Bone marrow (tissue), 2 donors: ENCODE measurements at regions not wholly inside any gene's neighbourhood (a gene's known extent, or its start where the extent isn't known, plus 50 kb on each side); places are given as distances from the start of the nearest gene placed in this dataset.
"Not testable (repeated sequence)": the region's sequence is repeated elsewhere in the genome, so short reads cannot be mapped to it uniquely, and the experiment has no call there.

ENCODE experiments used
- DNase-seq, 2 donors: peaks; one replicate each; lab custom pipeline; 2025; lab: John Stamatoyannopoulos, UW

- DNase-seq: no peak
These were observed 234.6 kb downstream of the GADD45G start for GRCh38 chr9:89839449-89839848.

GRCh38 chr9:89839952-89840351, 235.1 kb downstream of the GADD45G start:
- no peak for DNase-seq

GRCh38 chr9:89841456-89841855, 236.6 kb downstream of the GADD45G start:
- DNase-seq: no peak

GRCh38 chr9:89842267-89842768, 237.5 kb downstream of the GADD45G start:
- DNase-seq: no peak

- DNase-seq: no peak
These were observed 238.3 kb downstream of the GADD45G start for GRCh38 chr9:89843074-89843473.

- no peak for DNase-seq
These were observed 238.8 kb downstream of the GADD45G start for GRCh38 chr9:89843591-89843990.

GRCh38 chr9:89844075-89844474, 239.3 kb downstream of the GADD45G start:
- no peak for DNase-seq

- no peak for DNase-seq
These were observed 239.7 kb downstream of the GADD45G start for GRCh38 chr9:89844535-89844934.

- no peak for DNase-seq
These were observed 240.5 kb downstream of the GADD45G start for GRCh38 chr9:89845321-89845720.

- DNase-seq: no peak
These were observed 241.1 kb downstream of the GADD45G start for GRCh38 chr9:89845862-89846261.

- no peak for DNase-seq
These were observed 243.5 kb downstream of the GADD45G start for GRCh38 chr9:89848060-89849040.

GRCh38 chr9:89849096-89849495, 244.3 kb downstream of the GADD45G start:
- DNase-seq: no peak

- DNase-seq: no peak
These were observed 245.3 kb downstream of the GADD45G start for GRCh38 chr9:89850153-89850552.

GRCh38 chr9:89850631-89851325, 246.0 kb downstream of the GADD45G start:
- no peak for DNase-seq

- no peak for DNase-seq
These were observed 248.3 kb downstream of the GADD45G start for GRCh38 chr9:89853161-89853560.

- DNase-seq: no peak
These were observed 249.1 kb downstream of the GADD45G start for GRCh38 chr9:89853931-89854330.

- DNase-seq: no peak
These were observed 250.1 kb downstream of the GADD45G start for GRCh38 chr9:89854715-89855475.

GRCh38 chr9:89856296-89856695, 251.5 kb downstream of the GADD45G start:
- not testable (repeated sequence) for DNase-seq

GRCh38 chr9:89856950-89857349, 252.1 kb downstream of the GADD45G start:
- DNase-seq: not testable (repeated sequence)

- not testable (repeated sequence) for DNase-seq
These were observed 255.0 kb downstream of the GADD45G start for GRCh38 chr9:89859842-89860241.

GRCh38 chr9:89861371-89861770, 256.6 kb downstream of the GADD45G start:
- DNase-seq: not testable (repeated sequence)

- no peak for DNase-seq
These were observed 257.5 kb downstream of the GADD45G start for GRCh38 chr9:89862316-89862715.
